Activated naive CD8-positive, alpha-beta T cell treated with anti-CD3 and anti-CD28 coated beads, Interleukin-2, amount 50 U/mL, for 24 hours (primary cell): ENCODE measurements at regions not wholly inside any gene's neighbourhood (a gene's known extent, or its start where the extent isn't known, plus 50 kb on each side); places are given as distances from the start of the nearest gene placed in this dataset.
"Not testable (repeated sequence)": the region's sequence is repeated elsewhere in the genome, so short reads cannot be mapped to it uniquely, and the experiment has no call there.

Experiments used
- ATAC-seq: fragments of 150-1000 bp; cut with Tn5 transposase; one replicate; pipeline ENCODE4 v1.10.0; 2021
- DNase-seq: peaks from one replicate; pipeline ENCODE4 v3.0.0; 2021
- H3K27ac Mint-ChIP-seq: one replicate; pipeline ENCODE4 v1.8.0; 2021; ENCODE audit warnings: mild to moderate bottlenecking, mixed read lengths
- H3K27me3 Mint-ChIP-seq: one replicate; pipeline ENCODE4 v1.8.0; 2021; ENCODE audit warnings: mixed read lengths
- H3K36me3 Mint-ChIP-seq: one replicate; pipeline ENCODE4 v1.8.0; 2021; ENCODE audit warnings: low read depth, mixed read lengths
- H3K4me1 Mint-ChIP-seq: one replicate; pipeline ENCODE4 v1.8.0; 2021; ENCODE audit warnings: mixed read lengths
- H3K4me3 Mint-ChIP-seq: one replicate; pipeline ENCODE4 v1.8.0; 2021; ENCODE audit warnings: mild to moderate bottlenecking, moderate library complexity, mixed read lengths
- H3K9me3 Mint-ChIP-seq: one replicate; pipeline ENCODE4 v1.8.0; 2021; ENCODE audit warnings: mixed read lengths

DNA sequence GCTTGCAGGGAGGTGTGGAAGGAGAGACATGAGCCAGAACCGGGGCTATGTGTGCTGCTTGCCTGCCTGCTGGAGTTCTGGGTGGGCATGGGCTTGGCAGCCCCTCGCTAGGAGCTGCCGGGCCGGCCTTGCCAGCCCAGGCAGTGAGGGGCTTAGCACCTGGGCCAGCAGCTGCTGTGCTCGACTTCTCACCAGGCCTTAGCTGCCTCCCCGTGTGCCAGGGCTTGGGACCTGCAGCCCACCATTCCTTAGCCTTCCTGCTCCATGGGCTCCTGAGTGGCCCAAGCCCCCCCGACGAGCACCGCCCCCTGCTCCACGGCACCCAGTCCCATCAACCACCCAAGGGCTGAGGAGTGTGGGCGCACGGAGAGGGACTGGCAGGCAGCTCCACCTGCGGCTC, 111.3 kb downstream of the OTOP1 start:
- ATAC-seq, H3K9me3 Mint-ChIP-seq, H3K36me3 Mint-ChIP-seq, H3K4me1 Mint-ChIP-seq, H3K27ac Mint-ChIP-seq, H3K4me3 Mint-ChIP-seq, H3K27me3 Mint-ChIP-seq, DNase-seq: not testable (repeated sequence)

- not testable (repeated sequence) for H3K9me3 Mint-ChIP-seq, ATAC-seq, H3K36me3 Mint-ChIP-seq, H3K27me3 Mint-ChIP-seq, DNase-seq, H3K4me3 Mint-ChIP-seq, H3K27ac Mint-ChIP-seq, H3K4me1 Mint-ChIP-seq
Observed at GRCh38 chr4:4116901-4117300, 109.8 kb downstream of the OTOP1 start.

DNA sequence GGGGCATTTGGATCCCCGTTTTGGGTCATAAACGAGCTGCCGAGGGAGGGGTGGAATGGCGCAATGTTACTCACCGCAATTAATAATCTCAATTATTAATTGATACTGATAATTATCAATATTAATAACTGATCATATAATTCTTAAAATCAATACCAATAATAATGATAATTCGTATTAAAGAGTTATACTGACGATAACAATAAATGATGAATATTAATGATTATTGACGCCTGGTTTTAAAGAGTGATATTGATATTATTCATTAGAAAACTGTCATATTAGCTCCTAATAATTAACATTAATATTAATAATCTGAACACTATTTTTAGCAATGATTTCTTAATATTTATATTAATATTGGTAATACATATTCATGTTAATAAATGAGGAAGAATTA, 92.4 kb downstream of the OTOP1 start:
- not testable (repeated sequence) for H3K9me3 Mint-ChIP-seq, DNase-seq, ATAC-seq, H3K4me1 Mint-ChIP-seq, H3K36me3 Mint-ChIP-seq, H3K27ac Mint-ChIP-seq, H3K27me3 Mint-ChIP-seq, H3K4me3 Mint-ChIP-seq

DNA sequence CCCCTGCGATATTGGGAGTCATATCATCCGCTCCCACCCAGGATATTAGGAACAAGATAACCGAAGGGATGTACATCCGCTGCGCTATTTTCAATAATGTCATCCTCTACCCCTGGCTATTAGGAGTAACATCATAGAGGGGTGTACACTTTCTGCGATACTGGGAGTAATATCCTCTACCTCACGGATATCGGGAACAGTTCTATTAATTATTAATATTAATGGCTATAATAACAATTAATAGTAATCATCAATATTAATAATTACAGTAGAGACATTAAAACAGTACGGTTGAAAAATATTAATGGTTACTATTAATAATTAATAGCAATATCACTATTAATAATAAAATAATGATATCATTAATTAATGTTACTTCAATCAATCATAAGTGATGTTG, 90.1 kb downstream of the OTOP1 start:
- H3K4me3 Mint-ChIP-seq, H3K27me3 Mint-ChIP-seq, H3K36me3 Mint-ChIP-seq: not testable (repeated sequence)

More for the DNA sequence above, 90.1 kb downstream of the OTOP1 start:
- DNase-seq, ATAC-seq, H3K27ac Mint-ChIP-seq, H3K4me1 Mint-ChIP-seq, H3K9me3 Mint-ChIP-seq: not testable (repeated sequence)
